GM19351 (cell line): ENCODE measurements at regions not wholly inside any gene's neighbourhood (a gene's known extent, or its start where the extent isn't known, plus 50 kb on each side); places are given as distances from the start of the nearest gene placed in this dataset.

Experiments
- ATAC-seq: cut with Tn5 transposase; IDR thresholded peaks from one replicate; pipeline ENCODE4 v1.9.1; 2021; ENCODE audit warnings: mild to moderate bottlenecking, moderate library complexity; ENCODE audit not compliant: unreplicated experiment

DNA sequence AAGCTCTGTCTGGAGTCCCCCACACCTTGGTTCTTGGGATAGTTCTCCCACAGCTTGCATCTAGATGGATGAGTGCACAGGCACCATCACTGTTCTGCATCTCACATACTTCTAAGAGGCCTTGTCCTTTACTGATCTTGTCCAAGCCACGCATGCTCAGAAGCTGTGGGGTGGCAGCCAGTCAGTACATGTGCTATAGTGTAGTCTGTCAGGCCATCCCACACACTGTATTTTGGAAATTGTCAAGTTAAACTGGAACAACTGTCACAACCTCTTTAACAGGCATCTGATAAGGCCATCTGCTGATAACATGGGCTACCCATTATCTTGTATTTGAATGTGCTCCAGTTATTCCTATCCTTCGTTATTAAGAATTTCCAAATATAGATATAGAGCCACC, 296.5 kb upstream of the AZI2 start:
- ATAC-seq = no peak

GRCh38 chr3:28646435-28646834, 297.8 kb upstream of the AZI2 start:
- no peak for ATAC-seq

GRCh38 chr3:28649266-28649665, 300.6 kb upstream of the AZI2 start:
- ATAC-seq = no peak

DNA sequence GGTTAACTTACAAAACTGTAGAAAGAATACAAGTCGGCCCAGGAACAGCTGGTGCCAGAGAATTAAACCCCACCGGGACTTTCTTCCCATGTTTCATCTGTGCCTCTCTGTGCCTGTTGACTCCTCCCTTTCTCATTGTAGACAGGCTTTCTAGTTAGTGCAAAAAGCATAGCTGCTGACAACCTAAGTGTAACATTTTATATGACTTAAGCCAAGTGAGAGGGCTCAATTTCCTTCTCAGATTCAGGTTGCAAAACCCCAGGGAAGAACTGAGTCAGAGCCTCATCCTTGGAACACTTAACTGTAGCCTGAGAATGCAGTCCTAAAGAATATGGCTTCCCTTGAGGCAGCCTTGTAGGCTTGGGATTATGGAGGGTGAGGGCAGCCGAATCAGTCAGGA, 302.5 kb upstream of the AZI2 start:
- ATAC-seq = no peak

DNA sequence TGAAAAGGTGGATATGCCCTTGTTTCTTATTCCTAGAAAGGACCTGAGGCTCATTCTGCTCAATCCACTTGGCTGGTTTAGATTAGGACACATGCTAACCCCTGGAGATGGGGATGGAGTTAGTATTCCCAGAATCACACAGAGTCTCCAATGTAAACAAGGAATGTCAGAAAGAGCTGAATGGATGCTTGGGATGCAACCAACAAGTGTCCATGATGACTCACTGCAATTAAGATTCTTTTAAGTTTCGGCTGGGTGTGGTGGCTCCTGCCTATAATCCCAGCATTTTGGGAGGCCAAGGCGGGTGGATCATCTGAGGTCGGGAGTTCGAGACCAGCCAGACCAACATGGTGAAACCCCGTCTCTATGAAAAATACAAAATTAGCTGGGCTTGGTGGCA, 315.5 kb upstream of the AZI2 start:
- ATAC-seq = no peak

DNA sequence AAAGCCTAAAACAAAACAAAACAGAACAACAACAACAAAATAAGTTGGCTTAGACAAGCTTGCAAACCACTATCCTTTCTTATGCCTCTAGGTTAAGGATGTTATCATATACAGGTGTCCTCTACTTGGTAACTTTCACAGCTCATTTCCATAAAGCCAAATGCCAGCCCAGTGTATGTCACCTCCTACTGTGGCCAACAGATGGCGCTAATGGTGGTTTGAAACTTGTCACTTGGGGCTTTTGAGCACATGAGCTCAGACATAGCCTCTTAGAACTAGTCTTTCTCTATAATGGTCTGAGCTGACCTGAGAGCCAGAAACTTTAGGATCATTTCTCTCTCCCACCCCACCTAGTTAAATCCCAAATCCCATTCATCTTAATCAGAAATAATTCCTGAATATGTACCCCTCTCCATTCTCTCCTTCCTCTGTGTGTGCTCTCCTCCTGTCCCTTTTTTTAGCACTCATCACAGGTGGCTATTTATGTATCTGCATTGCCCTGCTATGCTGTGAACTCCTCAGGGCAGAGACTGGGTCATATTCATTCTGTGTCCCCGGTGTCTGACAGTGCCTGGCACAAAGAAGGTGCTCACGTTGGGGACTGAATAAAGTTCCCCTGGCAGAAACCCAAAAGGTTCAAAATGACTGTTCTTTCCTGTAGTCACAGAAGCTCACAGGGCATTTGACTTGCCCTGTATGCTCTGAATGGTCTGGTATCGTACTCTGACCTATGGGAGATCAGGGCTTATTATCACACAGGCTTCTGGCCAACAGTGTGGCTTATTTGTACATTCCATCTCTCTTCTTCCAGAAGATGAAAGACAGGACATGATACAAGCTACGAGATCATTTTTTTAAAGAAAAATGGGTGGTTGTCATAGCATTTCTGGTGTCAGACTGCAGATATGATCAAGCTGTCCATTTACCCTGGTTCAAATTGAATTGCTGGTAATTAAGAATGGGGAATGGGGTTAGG, 319.3 kb upstream of the AZI2 start:
- ATAC-seq = peak; percentile 96

DNA sequence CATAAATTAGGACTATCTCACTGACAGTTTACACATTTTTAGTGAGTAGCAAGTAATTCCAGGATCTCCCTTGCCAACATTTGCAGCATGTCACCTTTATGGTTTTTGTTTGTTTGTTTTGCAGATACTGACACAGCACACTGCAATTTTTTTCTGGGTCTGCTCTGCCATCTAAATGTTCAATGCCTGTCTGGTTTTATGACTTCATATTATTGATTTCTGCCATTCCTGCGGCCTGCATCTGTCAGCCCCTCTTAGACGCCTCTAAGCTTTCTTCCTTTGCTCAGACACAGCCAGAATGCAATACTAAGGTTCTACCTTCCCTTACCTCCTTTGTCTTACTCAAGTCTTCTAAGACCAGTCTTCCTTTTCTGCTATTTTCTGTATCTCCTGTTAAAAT, 321.2 kb upstream of the AZI2 start:
- no peak for ATAC-seq

GRCh38 chr3:28672406-28672805, 323.8 kb upstream of the AZI2 start:
- ATAC-seq = no peak

DNA sequence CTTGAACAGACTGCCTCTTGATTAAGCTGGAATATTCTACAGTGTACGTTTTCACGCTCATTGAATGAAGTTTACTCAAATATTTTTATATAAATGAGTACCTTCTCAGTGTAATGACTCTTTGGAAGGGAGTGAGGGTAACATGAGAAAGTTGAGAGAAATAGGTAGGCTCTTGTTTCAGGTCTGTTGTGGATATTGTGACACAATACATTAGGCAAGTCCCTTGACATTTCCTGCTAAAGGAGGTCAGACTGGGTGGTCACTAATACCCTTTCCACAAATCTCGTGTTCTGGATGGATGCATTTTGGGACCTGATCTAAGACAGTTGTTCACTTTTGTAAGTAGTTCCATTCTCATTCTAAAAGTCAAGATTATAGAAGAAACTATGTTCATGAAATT, 324.8 kb upstream of the AZI2 start:
- no peak for ATAC-seq

DNA sequence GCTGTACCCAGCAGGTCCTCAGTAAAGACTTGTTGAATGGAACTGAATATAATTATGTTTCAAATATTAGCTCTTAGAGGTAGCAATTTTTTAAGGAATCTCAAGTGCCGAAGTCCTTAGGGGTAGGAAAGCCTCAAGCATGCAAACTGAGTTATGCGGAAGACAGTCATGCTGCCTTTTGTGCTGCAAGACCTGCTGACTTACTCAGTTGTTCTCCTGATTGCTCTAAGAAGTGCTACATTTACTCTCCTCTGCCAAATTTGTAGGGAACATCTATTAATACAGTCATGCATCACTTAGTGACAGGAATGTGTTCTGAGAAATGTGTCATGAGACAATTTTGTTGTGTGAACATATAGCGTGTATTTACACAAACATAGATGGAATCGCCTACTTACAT, 325.6 kb upstream of the AZI2 start:
- ATAC-seq = no peak

DNA sequence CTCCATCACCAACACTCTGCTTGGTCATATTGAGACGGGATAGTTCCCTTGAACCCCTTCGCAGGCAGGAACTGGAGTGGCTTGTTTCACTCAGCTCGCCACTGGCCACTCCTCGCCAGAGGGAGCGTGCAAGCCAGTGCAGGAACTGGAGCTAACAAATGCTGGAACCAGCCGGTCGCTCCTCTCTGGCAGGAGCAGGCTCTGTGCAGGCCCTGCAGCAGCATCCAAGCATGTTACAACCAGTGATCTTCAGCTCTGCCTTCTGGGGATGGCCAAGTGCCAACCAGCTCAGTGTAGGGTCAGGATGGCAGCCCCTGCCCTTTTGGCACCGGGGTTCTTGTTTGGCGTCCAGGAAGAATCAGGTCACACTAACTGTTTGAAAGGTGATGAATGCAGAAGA, 329.0 kb upstream of the AZI2 start:
- no peak for ATAC-seq

- no peak for ATAC-seq
Measured at GRCh38 chr3:28678086-28678485, 329.5 kb upstream of the AZI2 start.

- no peak for ATAC-seq
Measured at GRCh38 chr3:28680050-28680449, 331.4 kb upstream of the AZI2 start.

- no peak for ATAC-seq
Measured at GRCh38 chr3:28682121-28682520, 333.5 kb upstream of the AZI2 start.

GRCh38 chr3:28690176-28690575, 341.6 kb upstream of the AZI2 start:
- ATAC-seq = no peak

GRCh38 chr3:28698706-28699105, 350.1 kb upstream of the AZI2 start:
- ATAC-seq = no peak

- no peak for ATAC-seq
Measured at GRCh38 chr3:28699283-28699682, 350.7 kb upstream of the AZI2 start.

DNA sequence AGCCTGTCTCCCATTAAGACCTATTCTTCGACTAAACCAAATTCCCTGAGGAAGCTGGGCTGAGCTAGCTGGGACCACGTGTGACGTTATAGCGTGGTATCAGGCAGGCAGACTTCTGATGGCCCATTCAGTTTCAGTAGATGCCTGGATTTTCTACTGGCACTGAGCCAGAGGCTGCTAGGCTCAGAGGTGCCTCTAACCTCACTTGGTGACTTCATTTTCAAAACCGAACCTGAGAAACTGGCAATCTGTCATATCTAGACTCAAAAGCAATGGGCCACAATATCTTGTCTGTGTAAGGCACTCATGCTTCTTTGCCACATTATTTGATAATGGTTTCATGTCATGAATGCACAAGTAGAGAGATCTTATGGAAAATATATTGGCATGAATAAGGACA, 352.1 kb upstream of the AZI2 start:
- ATAC-seq = no peak

GRCh38 chr3:28703843-28704242, 355.2 kb upstream of the AZI2 start:
- ATAC-seq = no peak

DNA sequence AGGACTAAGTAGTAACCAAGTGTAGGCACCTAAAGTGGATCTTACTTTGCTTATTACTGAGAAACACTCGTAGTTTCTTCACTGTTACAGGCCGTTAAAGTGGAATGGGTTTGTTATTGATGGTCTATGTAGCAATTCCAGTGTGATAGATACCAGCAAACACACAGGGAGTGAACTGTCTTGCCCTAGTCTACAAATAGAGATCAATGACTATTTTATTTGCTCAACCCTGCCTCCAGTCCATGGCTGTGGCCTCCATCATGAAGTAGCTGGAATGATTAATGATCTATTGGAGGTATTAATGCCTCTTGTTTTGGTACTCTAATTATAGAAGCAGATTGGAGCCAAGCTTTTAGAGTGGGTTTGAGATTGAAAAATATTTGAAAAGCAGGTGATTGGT, 362.7 kb upstream of the AZI2 start:
- no peak for ATAC-seq

- ATAC-seq = no peak
Measured at GRCh38 chr3:28716939-28717338, 368.3 kb upstream of the AZI2 start.

- ATAC-seq = no peak
Measured at GRCh38 chr3:28718074-28718849, 369.6 kb upstream of the AZI2 start.
